ENCODE measurements at regions not wholly inside any gene's neighbourhood (a gene's known extent, or its start where the extent isn't known, plus 50 kb on each side); places are given as distances from the start of the nearest gene placed in this dataset.

DNA sequence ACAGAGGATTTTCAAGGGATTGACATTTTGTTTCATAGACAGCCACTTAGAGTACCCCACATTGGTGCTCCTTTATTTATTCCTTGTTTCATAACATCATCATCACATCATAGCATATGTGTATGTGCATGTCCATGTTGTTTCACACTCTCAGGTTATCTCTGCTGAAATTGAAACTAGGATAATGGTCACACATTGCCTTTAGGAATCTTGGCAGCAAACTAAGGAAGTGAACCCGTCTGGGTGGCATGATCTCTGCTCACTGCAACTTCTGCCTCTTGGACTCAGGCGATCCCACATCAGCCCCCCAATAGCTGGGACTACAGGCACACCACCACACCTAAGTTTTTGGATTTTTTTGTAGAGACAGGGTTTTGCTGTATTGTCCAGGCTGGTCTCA, 234.2 kb upstream of the ANKRD50 start:
- Mint-ChIP-seq H3K9me3 (no peaks in the 10 kb centered on the region), H3K27ac (ENCODE audit: unreplicated experiment) (no peak overlapping the region), H3K4me3 (no peak overlapping the region), H3K4me1 (no peaks in the 10 kb centered on the region), H3K27me3 (ENCODE audit: low read depth) (no peaks in the 10 kb centered on the region), H3K36me3 (ENCODE audit: low read depth) (no peaks in the 10 kb centered on the region)
- no peak for DNase-seq (ENCODE audit: low read depth, low spot score)
- TF ChIP-seq, protein P1, sequence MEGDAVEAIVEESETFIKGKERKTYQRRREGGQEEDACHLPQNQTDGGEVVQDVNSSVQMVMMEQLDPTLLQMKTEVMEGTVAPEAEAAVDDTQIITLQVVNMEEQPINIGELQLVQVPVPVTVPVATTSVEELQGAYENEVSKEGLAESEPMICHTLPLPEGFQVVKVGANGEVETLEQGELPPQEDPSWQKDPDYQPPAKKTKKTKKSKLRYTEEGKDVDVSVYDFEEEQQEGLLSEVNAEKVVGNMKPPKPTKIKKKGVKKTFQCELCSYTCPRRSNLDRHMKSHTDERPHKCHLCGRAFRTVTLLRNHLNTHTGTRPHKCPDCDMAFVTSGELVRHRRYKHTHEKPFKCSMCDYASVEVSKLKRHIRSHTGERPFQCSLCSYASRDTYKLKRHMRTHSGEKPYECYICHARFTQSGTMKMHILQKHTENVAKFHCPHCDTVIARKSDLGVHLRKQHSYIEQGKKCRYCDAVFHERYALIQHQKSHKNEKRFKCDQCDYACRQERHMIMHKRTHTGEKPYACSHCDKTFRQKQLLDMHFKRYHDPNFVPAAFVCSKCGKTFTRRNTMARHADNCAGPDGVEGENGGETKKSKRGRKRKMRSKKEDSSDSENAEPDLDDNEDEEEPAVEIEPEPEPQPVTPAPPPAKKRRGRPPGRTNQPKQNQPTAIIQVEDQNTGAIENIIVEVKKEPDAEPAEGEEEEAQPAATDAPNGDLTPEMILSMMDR (conservative IDR thresholded peaks at IDR 0.05) = no peak

DNA sequence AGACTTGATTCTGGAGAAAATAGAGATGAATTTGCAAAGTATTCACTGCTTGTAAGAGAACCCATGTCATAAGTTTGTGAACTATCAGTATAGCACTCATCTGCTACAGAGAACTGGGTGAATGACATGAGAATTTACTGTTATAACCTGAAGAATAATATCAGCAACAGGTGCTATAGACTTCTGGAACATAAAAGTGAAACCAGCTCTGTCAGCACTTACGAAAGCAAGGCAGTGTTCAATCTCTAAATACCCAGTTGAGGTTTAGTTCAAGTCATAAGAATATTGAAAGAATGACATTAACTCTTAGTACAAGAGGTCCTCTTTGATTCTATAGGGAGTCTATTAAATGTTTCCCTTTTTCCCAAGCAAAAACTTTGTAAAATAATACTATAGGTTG, 232.9 kb upstream of the ANKRD50 start:
- H3K4me1 Mint-ChIP-seq = no peaks in the 10 kb centered on the region
- no peak for DNase-seq (ENCODE audit: low read depth, low spot score)
- no peak overlapping the region for H3K27ac Mint-ChIP-seq (ENCODE audit: unreplicated experiment)
- H3K4me3 Mint-ChIP-seq = no peak overlapping the region
- H3K36me3 Mint-ChIP-seq (ENCODE audit: low read depth) = no peaks in the 10 kb centered on the region
- TF ChIP-seq, protein P1 (conservative IDR thresholded peaks at IDR 0.05) = no peak
- H3K9me3 Mint-ChIP-seq = no peaks in the 10 kb centered on the region
- H3K27me3 Mint-ChIP-seq (ENCODE audit: low read depth) = no peaks in the 10 kb centered on the region

DNA sequence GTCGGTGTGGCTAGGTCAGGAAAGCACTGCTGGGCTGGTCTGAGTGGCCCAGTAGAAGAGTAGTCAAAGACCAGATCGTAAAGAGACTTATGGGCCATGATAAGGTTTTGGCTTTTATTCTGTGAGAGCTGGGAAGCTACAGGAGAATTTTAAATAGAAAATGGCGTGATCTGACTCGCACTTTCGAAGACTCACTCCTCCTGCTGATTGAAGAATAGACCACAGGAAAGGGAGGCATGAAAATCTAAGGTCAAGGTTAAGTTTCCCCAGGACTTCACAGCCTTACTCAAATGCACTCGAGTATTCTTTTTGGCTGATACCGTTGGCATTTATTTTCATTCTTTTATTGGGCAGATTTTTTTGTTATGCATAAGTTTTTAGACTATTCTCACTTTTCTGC, 231.4 kb upstream of the ANKRD50 start:
- Mint-ChIP-seq H3K4me3 (no peak overlapping the region), H3K27ac (ENCODE audit: unreplicated experiment) (no peak overlapping the region), H3K27me3 (ENCODE audit: low read depth) (no peaks in the 10 kb centered on the region), H3K9me3 (no peaks in the 10 kb centered on the region), H3K4me1 (no peaks in the 10 kb centered on the region), H3K36me3 (ENCODE audit: low read depth) (no peaks in the 10 kb centered on the region)
- no peak for DNase-seq (ENCODE audit: low read depth, low spot score)
- TF ChIP-seq, protein P1 (conservative IDR thresholded peaks at IDR 0.05) = no peak

DNA sequence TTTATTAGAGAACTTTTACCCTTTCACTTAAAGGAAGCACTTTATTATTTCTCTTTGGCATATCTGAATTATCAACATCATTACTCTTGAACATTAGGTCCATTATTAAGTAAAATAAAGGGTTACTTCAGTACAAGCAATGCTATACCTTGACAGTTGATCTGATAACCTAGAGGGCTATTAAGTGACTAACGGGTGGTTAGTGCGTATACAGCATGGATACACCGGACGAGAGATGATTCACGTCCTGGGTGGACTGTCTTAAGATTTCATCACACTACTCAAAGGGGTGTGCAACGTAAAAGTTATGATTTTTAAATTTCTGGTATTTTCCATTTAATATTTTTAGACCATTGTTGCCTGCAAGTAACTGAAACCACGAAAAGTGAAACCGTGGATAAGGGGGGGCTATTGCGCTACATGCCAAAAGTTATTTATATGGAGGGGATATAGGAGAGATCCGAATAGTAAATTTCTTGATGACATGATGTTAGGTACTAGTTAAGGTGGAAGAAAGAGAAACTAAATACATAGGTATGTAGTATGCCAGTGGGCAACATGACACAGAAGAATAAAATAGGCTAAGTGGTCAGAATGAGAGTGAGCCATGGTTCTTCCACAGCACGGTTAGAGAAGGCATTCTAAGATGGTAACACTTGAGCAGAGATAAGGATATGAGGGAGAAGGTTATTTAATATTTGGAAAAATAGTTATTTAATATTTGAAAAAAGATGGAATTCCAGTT, 230.8 kb upstream of the ANKRD50 start:
- Mint-ChIP-seq H3K4me1 (peaks cover under 1% of the 10 kb centered on the region), H3K27me3 (ENCODE audit: low read depth) (no peaks in the 10 kb centered on the region), H3K9me3 (no peaks in the 10 kb centered on the region), H3K4me3 (no peak overlapping the region), H3K36me3 (ENCODE audit: low read depth) (no peaks in the 10 kb centered on the region), H3K27ac (ENCODE audit: unreplicated experiment) (no peak overlapping the region)
- TF ChIP-seq, protein P1 (conservative IDR thresholded peaks at IDR 0.05) = no peak
- DNase-seq (ENCODE audit: low read depth, low spot score) = no peak

DNA sequence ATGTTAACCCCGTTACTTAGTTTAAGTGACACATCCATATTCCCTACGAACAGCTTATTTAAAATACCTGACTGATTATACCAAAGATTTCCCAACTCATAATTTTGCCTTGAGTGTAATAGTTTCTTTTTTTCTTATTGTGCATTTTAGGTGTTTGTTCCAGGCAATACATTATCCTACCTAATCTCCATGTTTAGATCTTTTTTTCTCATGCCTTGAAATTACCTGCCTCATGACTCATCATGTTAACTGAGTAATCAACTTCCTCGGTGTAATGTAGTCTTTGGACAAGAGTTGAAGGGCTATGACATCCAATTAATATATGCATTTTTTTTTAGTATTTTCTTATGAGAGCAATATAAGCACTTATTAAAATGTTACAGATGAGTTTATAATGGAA, 228.7 kb upstream of the ANKRD50 start:
- H3K4me1 Mint-ChIP-seq = peaks cover 5% of the 10 kb centered on the region
- no peaks in the 10 kb centered on the region for H3K27me3 Mint-ChIP-seq (ENCODE audit: low read depth)
- no peak for DNase-seq (ENCODE audit: low read depth, low spot score)
- no peaks in the 10 kb centered on the region for H3K9me3 Mint-ChIP-seq
- TF ChIP-seq, protein P1 (conservative IDR thresholded peaks at IDR 0.05) = no peak
- H3K4me3 Mint-ChIP-seq = no peak overlapping the region
- no peak overlapping the region for H3K27ac Mint-ChIP-seq (ENCODE audit: unreplicated experiment)
- H3K36me3 Mint-ChIP-seq (ENCODE audit: low read depth) = no peaks in the 10 kb centered on the region

Measured in neural crest cell (in vitro differentiated cells).